ENCODE measurements at regions not wholly inside any gene's neighbourhood (a gene's known extent, or its start where the extent isn't known, plus 50 kb on each side); places are given as distances from the start of the nearest gene placed in this dataset.

DNA sequence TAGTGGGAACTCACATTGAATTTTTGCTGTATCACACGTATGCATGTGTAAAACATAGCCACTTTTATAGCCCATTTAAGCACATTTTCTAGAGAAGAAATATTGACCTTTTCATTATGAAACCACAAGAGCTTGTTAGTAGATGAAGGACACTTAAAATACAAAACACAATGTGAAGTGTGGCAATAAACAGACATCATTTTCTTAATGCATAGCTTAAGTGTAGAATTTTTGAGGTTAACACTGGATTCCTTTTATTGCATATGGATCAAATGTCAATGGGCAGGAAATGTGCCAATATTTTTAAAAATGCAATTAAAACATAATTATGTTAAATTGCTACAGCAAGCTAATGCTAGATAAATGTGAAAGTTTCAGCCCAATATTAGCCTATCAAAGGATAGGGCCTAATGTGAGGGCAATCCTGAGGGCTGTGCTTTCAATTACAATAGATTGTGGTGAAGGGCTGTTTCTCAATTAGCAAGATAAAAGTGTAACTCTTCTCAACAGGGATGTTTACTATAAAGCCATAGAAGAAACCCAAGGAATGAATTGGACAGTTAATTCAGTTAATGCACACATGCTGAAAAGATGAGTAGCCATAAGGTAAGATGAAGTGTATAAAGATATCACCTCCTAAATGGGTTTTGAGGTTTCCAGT, 489.0 kb upstream of the CDIN1 start:
- TF ChIP-seq, protein P1, sequence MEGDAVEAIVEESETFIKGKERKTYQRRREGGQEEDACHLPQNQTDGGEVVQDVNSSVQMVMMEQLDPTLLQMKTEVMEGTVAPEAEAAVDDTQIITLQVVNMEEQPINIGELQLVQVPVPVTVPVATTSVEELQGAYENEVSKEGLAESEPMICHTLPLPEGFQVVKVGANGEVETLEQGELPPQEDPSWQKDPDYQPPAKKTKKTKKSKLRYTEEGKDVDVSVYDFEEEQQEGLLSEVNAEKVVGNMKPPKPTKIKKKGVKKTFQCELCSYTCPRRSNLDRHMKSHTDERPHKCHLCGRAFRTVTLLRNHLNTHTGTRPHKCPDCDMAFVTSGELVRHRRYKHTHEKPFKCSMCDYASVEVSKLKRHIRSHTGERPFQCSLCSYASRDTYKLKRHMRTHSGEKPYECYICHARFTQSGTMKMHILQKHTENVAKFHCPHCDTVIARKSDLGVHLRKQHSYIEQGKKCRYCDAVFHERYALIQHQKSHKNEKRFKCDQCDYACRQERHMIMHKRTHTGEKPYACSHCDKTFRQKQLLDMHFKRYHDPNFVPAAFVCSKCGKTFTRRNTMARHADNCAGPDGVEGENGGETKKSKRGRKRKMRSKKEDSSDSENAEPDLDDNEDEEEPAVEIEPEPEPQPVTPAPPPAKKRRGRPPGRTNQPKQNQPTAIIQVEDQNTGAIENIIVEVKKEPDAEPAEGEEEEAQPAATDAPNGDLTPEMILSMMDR (conservative IDR thresholded peaks at IDR 0.05) = no peak
- no peak for TF ChIP-seq ZFX (IDR thresholded peaks at IDR 0.05)
- H3K27ac ChIP-seq = no peak overlapping the region

DNA sequence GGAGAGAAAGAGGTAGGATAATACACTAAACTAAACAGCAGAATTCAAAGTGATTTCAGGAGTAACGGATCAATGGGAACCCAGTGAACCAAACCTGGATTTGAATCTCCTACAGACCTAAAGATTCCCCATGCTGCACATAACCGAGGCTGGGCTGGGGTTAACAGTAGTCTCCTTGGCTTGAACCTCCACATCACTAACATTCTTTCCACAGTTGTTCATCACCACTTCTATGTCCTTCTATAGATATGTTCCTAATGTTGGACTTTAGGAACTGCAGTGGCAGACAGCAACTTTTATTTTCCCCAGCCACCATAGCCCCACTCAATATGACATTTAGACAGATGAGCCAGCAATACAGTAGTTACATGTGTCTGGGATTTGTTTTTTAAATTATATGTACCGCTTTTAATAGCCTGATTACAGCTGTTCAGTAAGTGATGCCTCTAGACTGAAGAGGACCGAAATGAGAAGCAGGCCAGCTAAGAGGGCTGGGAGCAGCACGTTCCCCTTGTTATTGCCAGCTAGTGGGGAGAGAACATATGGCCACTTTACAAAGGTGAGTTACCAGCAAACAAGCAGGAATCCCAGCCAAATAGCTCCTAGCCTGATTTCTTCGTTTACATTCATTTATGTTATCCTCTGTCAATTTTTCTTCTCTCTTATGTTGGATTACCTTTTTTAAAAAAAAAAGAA, 472.6 kb upstream of the CDIN1 start:
- no peak overlapping the region for H3K27ac ChIP-seq
- no peak for TF ChIP-seq ZFX (IDR thresholded peaks at IDR 0.05)
- TF ChIP-seq, protein P1 (conservative IDR thresholded peaks at IDR 0.05) = no peak

DNA sequence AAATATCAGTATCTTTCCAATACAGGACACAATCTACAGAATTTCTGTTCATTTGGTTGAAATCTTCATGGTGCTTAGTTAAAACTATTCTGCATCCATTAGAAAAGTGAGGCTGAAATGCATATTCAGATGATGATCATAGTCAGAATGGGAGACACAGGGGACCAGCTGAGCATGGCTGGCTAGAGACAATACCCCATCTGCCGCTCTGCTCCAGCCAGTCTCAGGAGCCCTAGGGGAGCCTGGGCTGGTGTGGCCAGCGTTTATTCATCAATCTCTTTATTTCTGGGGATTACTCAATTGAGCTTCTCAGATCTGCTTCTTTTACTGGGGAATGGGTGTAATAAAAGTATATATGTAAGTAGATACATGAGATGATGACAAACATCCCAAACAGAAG, 470.9 kb upstream of the CDIN1 start:
- TF ChIP-seq, protein P1 (conservative IDR thresholded peaks at IDR 0.05) = no peak
- no peak for TF ChIP-seq ZFX (IDR thresholded peaks at IDR 0.05)
- H3K27ac ChIP-seq = no peak overlapping the region

DNA sequence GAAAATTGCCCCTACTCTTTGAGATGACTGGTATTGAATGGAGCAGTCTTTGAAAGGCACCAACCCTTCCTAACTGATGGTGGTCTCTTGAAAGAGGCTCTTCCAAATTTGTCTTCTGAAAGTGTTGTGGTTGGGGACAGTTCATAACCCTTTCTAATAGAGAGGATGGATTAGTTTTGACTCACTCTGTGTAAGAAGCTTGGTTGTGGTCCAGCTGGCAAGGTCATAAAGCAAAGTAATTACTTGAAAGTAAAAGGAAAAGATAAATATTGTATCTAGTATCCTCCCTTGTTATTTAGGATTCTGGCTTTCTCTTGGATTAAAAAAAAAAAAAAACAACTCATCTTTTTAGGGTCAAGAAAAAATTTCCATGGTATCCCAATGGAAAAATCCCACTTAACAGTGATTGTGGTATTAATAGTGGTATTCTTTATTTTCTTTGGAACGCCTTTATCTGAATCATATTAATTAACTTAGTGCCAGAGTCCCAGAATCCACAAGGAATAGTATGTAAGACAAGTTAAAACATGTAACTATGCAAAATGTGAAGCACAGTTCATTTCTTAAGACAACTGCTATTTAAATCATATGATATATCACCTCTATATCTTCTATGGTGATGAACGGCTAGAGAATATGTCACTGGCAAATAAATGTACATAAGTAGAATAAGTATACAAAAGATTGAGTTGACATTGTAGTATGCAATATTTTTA, 469.3 kb upstream of the CDIN1 start:
- no peak for TF ChIP-seq ZFX (IDR thresholded peaks at IDR 0.05)
- TF ChIP-seq, protein P1 (conservative IDR thresholded peaks at IDR 0.05) = no peak
- H3K27ac ChIP-seq = no peak overlapping the region

DNA sequence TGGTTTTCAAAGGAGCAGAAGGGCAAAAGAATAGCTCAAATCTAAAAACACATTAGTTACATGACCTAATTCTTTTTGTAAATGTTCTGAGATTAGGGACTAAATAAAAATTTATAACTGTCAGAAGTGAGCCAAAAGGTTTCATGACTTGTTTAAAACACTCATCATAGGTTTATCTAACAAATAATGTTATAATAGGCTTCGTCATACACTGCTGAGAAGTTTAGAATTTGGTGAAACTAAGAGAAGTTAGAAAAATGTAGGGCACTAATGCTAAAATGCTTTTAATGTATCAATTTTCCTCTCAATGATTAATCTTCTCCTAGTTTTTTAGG, 468.8 kb upstream of the CDIN1 start:
- no peak overlapping the region for H3K27ac ChIP-seq

DNA sequence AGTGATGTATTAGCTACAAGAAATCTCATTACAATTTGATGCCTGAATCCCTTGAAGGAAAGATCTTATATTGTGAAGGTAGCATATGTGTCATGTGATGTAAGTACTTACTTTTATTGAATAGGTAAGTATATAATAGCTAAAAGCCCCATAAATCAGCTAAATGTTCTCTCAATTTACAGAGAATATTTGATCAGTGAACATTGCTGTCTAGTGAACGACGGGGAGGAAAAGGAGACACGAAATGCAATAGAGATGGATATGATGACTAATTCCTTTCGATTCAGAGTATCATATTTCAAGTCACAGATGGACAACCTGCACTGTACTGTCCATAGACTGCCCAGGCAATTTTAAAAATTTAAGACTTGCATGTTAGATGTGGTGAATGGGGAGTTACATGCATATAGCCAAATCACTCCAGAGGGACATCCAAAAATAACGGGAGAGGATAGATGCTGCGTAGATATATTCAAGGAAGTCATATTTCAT, 462.1 kb upstream of the CDIN1 start:
- TF ChIP-seq, protein P1 (conservative IDR thresholded peaks at IDR 0.05) = no peak
- no peak for TF ChIP-seq ZFX (IDR thresholded peaks at IDR 0.05)

More for the DNA sequence above, 468.8 kb upstream of the CDIN1 start:
- TF ChIP-seq, protein P1 (conservative IDR thresholded peaks at IDR 0.05) = no peak
- TF ChIP-seq ZFX (IDR thresholded peaks at IDR 0.05) = no peak

DNA sequence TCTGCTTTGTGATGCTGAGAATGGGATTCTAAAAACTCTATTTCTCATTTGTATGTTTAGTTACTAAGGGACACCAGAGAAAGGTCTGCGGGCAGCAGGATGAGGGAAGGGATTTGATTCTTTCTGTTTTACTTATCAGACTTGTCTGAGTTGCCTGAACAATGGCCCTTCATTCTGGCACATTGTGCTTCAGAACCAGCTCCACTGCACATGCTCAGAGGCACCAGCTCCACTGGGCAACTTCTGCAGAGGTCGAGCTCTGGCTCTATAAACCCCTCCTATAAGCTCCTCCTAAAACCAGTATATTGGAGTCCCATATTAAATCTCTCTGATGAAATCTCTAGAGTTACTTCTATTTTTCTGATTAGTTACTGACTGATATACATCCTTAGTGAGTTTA, 453.2 kb upstream of the CDIN1 start:
- no peak for TF ChIP-seq ZFX (IDR thresholded peaks at IDR 0.05)
- TF ChIP-seq, protein P1 (conservative IDR thresholded peaks at IDR 0.05) = no peak
- no peak overlapping the region for H3K27ac ChIP-seq

More for the DNA sequence above, 462.1 kb upstream of the CDIN1 start:
- H3K27ac ChIP-seq = no peak overlapping the region

All from C4-2B (cell line).